DOHH2 (cell line): ENCODE measurements at regions not wholly inside any gene's neighbourhood (a gene's known extent, or its start where the extent isn't known, plus 50 kb on each side); places are given as distances from the start of the nearest gene placed in this dataset.

Experiments used
- H3F3A ChIP-seq: fragments of 200-600 bp; sonication (generic), shearing (Covaris generic); 2 replicates; pipeline ENCODE4 v1.6.0; 2016; ENCODE audit warnings: antibody characterized with exemption, mild to moderate bottlenecking; ENCODE audit not compliant: control insufficient read depth, insufficient read depth
- H3K27ac ChIP-seq: fragments of 200-600 bp; sonication (generic); 2 replicates; pipeline ENCODE4 v1.5.1; 2014; ENCODE audit warnings: low read depth, mild to moderate bottlenecking, low read length, moderate library complexity
- H3K27me3 ChIP-seq: fragments of 200-600 bp; sonication (generic); 2 replicates; pipeline ENCODE4 v1.6.1; 2014; ENCODE audit warnings: mild to moderate bottlenecking, low read length, mixed read lengths; ENCODE audit not compliant: control insufficient read depth
- H3K36me3 ChIP-seq: fragments of 200-600 bp; sonication (generic); 2 replicates; pipeline ENCODE4 v1.6.1; 2014; ENCODE audit warnings: mild to moderate bottlenecking, low read length, moderate library complexity, mixed read lengths; ENCODE audit not compliant: control insufficient read depth
- H3K4me1 ChIP-seq: fragments of 200-600 bp; sonication (generic); 2 replicates; pipeline ENCODE4 v1.6.1; 2014; ENCODE audit warnings: mild to moderate bottlenecking, low read length, mixed read lengths; ENCODE audit not compliant: control insufficient read depth
- H3K4me2 ChIP-seq: fragments of 200-600 bp; sonication (generic); 2 replicates; pipeline ENCODE4 v1.6.0; 2014; ENCODE audit warnings: mild to moderate bottlenecking, low read length, moderate library complexity
- H3K4me3 ChIP-seq: fragments of 200-600 bp; sonication (generic); 2 replicates; pipeline ENCODE4 v1.5.1; 2014; ENCODE audit warnings: mild to moderate bottlenecking, low read length, mixed read lengths
- H3K79me2 ChIP-seq: fragments of 200-600 bp; sonication (generic); 2 replicates; pipeline ENCODE4 v1.6.1; 2014; ENCODE audit warnings: mild to moderate bottlenecking, low read length, mixed read lengths; ENCODE audit not compliant: control insufficient read depth
- H3K9me2 ChIP-seq: fragments of 200-600 bp; sonication (generic); replicated peaks from 2 replicates; pipeline ENCODE4 v1.6.1; 2014; ENCODE audit warnings: mild to moderate bottlenecking, low read length, mixed read lengths; ENCODE audit not compliant: control insufficient read depth
- H3K9me3 ChIP-seq: fragments of 200-600 bp; sonication (generic); 2 replicates; pipeline ENCODE4 v1.6.1; 2014; ENCODE audit warnings: antibody characterized with exemption, low read length, mixed read lengths; ENCODE audit not compliant: control insufficient read depth, insufficient read depth
- H4K20me1 ChIP-seq: fragments of 200-600 bp; sonication (generic); 2 replicates; pipeline ENCODE4 v1.6.0; 2014; ENCODE audit warnings: low read depth, mild to moderate bottlenecking, antibody characterized with exemption, low read length, moderate library complexity; ENCODE audit not compliant: control insufficient read depth, insufficient read depth
- EZH2phosphoT487 ChIP-seq: fragments of 200-600 bp; sonication (generic); IDR thresholded peaks from 2 replicates; pipeline ENCODE4 v1.6.1; 2017; ENCODE audit warnings: borderline replicate concordance, mild to moderate bottlenecking, antibody characterized with exemption, low read length, moderate library complexity, mixed read lengths
- TF ChIP-seq, protein P1 (sequence below): fragments of 200-600 bp; sonication (generic); IDR thresholded peaks from one replicate; pipeline ENCODE4 v1.5.1; 2014; ENCODE audit warnings: antibody characterized with exemption, mild to moderate bottlenecking, low read depth, low read length; ENCODE audit not compliant: poor library complexity, severe bottlenecking

DNA sequence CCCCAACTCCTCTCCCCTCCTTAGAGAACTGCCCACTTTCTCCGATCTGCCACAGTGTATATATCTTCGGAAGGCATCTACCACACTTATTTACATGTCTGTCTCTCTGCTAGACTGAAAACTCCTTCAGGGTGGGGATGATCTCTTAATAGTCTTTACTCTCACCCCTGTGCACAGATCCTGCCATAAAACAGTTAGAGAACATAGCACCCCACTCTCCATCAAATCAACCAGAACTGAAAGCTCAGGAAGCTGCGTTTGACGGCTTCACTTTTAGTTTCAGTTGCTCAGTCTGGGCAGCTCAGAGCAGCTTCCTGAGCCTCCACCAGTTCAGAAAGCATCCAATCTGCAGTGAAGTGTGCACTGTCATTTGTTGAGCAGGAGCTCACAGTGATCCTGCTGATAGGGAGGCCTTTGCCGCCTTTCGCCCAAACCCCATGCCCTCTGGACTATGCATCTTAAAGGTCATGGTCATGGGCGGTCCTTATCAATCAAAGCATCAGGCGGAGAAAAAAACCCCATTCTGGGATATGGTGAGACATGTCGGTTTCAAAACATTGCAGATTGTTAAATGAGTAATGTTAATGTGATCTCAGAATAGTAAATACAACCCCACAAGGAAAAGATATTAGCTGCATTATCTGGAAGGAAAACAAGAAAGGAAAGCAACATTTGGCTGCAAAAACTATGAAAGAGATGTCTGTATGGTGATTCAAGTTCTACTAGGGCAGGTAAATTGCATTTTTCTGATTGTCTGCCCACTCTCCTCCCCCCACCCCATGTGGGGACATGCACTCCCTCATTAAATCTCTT, 167.1 kb upstream of the ADO start:
- peaks cover 57% of the 10 kb centered on the region for H3F3A ChIP-seq
- peak overlapping the region; percentile 71 for H3K4me3 ChIP-seq
- H3K27ac ChIP-seq: peak overlapping the region; percentile 99
- H3K79me2 ChIP-seq: no peaks in the 10 kb centered on the region
- H3K36me3 ChIP-seq: 0 out of 2 replicates have a peak, but pooled peaks cover 5% of the 10 kb centered on the region
- no peaks in the 10 kb centered on the region for H3K27me3 ChIP-seq
- H3K4me2 ChIP-seq: peak overlapping the region; percentile 93
- no peaks in the 10 kb centered on the region for H3K9me2 ChIP-seq
- no peaks in the 10 kb centered on the region for H3K9me3 ChIP-seq
- no peaks in the 10 kb centered on the region for H4K20me1 ChIP-seq
- no peak for TF ChIP-seq EZH2phosphoT487
- TF ChIP-seq, protein P1, sequence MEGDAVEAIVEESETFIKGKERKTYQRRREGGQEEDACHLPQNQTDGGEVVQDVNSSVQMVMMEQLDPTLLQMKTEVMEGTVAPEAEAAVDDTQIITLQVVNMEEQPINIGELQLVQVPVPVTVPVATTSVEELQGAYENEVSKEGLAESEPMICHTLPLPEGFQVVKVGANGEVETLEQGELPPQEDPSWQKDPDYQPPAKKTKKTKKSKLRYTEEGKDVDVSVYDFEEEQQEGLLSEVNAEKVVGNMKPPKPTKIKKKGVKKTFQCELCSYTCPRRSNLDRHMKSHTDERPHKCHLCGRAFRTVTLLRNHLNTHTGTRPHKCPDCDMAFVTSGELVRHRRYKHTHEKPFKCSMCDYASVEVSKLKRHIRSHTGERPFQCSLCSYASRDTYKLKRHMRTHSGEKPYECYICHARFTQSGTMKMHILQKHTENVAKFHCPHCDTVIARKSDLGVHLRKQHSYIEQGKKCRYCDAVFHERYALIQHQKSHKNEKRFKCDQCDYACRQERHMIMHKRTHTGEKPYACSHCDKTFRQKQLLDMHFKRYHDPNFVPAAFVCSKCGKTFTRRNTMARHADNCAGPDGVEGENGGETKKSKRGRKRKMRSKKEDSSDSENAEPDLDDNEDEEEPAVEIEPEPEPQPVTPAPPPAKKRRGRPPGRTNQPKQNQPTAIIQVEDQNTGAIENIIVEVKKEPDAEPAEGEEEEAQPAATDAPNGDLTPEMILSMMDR: no peak
- H3K4me1 ChIP-seq: peaks cover 95% of the 10 kb centered on the region

DNA sequence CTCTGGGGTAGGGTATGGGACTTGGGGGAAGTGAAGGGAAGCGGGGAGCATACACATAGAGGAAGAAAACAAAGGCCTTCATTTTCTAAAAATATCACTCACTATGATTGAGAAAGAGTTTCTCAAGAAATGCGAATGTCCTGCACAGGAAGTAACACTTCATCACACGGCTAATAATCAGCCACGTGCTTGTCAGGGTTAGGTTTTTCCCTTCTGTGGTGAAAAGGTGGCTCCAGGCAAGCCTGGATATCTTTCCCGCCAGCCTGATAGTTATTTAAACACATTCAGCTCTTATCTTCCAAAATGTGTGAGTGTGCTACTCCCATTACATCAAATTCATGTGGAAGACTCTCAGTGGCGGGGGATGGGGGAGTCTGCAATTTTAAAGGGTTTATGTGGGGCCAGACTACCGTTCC, 166.4 kb upstream of the ADO start:
- Histone ChIP-seq H3K4me2 (peak overlapping the region; percentile 93), H3F3A (peaks cover 51% of the 10 kb centered on the region), H4K20me1 (no peaks in the 10 kb centered on the region), H3K9me3 (no peaks in the 10 kb centered on the region), H3K9me2 (no peaks in the 10 kb centered on the region), H3K79me2 (no peaks in the 10 kb centered on the region), H3K27ac (peak overlapping the region; percentile 99), H3K4me3 (peak overlapping the region; percentile 71), H3K4me1 (peaks cover 95% of the 10 kb centered on the region), H3K27me3 (no peaks in the 10 kb centered on the region), H3K36me3 (0 out of 2 replicates have a peak, but pooled peaks cover 5% of the 10 kb centered on the region)
- TF ChIP-seq EZH2phosphoT487: no peak
- TF ChIP-seq, protein P1: no peak

DNA sequence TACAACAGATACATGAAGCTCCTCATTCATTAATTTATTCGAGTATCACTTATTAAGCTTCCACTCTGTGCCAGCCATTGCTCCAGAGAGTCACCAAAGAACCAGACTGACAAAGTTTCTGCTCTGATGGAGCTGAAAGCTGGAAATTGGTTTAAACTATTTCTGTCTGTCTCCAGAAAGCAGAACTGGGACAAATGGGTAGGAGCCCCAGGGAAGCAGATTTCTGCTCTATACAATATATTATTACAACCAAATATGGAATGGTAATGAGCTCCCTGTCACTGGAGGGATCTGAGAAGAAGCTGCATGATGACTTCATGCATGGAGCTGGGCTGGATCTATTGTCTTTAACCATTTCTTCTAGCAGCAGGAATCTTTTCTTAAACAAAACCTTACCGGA, 165.4 kb upstream of the ADO start:
- Histone ChIP-seq H3K4me3 (no peak overlapping the region), H4K20me1 (no peaks in the 10 kb centered on the region), H3K27me3 (no peaks in the 10 kb centered on the region), H3K4me1 (peaks cover 95% of the 10 kb centered on the region), H3K9me3 (no peaks in the 10 kb centered on the region), H3F3A (peaks cover 44% of the 10 kb centered on the region), H3K79me2 (no peaks in the 10 kb centered on the region), H3K4me2 (peak overlapping the region; percentile 93), H3K27ac (peak overlapping the region; percentile 99), H3K9me2 (no peaks in the 10 kb centered on the region), H3K36me3 (0 out of 2 replicates have a peak, but pooled peaks cover 5% of the 10 kb centered on the region)
- TF ChIP-seq, protein P1: no peak
- no peak for TF ChIP-seq EZH2phosphoT487
